ENCODE measurements at regions not wholly inside any gene's neighbourhood (a gene's known extent, or its start where the extent isn't known, plus 50 kb on each side); places are given as distances from the start of the nearest gene placed in this dataset.
"Not testable (repeated sequence)": the region's sequence is repeated elsewhere in the genome, so short reads cannot be mapped to it uniquely, and the experiment has no call there.

- no peak for DNase-seq
Observed at GRCh38 chr9:31104249-31104648, 1280.2 kb upstream of the ACO1 start.

GRCh38 chr9:31112491-31112890 lies 1272.0 kb upstream of the ACO1 start:
- no peak for DNase-seq

- no peak for DNase-seq
Observed at GRCh38 chr9:31114346-31114745, 1270.1 kb upstream of the ACO1 start.

DNA sequence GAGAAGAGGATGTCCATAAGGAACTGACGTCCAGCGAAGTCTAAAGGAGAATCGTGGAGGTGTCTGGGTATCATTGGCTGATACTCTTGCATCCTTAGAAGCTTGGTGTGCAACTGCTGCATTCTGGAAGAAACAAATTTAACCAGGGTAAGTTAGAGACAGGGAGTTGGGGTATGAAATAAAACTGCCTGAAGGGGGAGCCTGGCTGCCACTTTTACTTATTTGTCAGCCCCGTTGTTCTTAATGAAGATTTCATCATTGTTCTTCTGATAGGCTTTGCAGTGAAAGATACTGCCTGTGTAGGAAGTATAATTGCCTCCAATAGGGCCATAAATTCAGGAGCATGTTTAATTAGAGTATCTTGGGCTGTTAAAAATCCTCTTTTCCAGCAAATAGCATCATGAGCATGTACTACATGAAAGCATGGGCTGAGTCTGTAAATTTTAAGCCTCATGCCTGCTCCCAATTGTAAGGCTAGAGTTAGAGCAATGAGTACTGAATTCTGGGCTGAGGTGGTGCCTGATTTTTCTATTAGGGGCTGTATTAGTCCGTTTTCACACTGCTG lies 1264.5 kb upstream of the ACO1 start:
- DNase-seq = no peak

GRCh38 chr9:31124389-31124788 lies 1260.1 kb upstream of the ACO1 start:
- DNase-seq = no peak

GRCh38 chr9:31135567-31135966 lies 1248.9 kb upstream of the ACO1 start:
- DNase-seq = no peak

- no peak for DNase-seq
Observed at GRCh38 chr9:31136524-31136923, 1247.9 kb upstream of the ACO1 start.

GRCh38 chr9:31137176-31138160 lies 1247.0 kb upstream of the ACO1 start:
- no peak for DNase-seq

DNA sequence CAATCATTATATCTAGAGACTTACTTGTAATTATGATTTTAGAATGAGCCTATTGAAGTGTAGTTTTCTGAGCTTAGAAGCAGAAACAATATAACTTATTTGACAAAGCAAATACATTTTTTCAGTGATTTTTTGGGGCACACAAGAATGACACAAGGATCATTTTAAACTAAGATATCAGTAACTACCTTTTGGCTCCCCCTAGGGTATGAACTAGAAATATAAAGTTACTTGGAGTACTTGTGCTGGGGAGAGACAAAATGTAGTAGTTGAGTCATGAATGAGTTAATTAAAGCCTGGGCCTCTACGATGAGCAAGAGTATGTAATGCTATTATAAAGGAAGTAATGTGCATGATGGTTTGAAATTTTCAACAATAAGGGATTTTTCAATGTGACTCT lies 1244.1 kb upstream of the ACO1 start:
- no peak for DNase-seq

- DNase-seq = no peak
Observed at GRCh38 chr9:31142456-31142855, 1242.0 kb upstream of the ACO1 start.

- DNase-seq = no peak
Observed at GRCh38 chr9:31144614-31145013, 1239.8 kb upstream of the ACO1 start.

GRCh38 chr9:31146485-31147166 lies 1237.8 kb upstream of the ACO1 start:
- DNase-seq = no peak

GRCh38 chr9:31153250-31153840 lies 1231.1 kb upstream of the ACO1 start:
- no peak for DNase-seq

- no peak for DNase-seq
Observed at GRCh38 chr9:31166516-31166915, 1217.9 kb upstream of the ACO1 start.

- no peak for DNase-seq
Observed at GRCh38 chr9:31168161-31168560, 1216.3 kb upstream of the ACO1 start.

DNA sequence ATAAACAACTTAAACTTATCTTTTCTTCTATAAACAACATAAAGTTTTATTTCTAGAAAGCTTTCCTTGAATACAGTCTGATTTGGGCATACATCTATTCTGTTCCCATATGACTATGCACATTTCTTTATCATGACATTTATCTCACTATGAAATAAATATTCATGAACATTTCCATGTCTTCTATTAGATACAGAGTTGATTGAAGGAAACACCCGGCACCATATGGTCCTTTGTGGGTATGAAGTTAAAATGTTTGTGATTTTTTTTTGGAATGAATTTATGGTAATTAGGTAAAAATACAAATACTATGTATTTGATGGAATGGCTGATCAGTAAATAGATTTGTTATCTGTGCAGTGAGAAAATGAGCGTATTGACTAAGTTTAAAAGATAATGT lies 1209.8 kb upstream of the ACO1 start:
- DNase-seq = no peak

DNA sequence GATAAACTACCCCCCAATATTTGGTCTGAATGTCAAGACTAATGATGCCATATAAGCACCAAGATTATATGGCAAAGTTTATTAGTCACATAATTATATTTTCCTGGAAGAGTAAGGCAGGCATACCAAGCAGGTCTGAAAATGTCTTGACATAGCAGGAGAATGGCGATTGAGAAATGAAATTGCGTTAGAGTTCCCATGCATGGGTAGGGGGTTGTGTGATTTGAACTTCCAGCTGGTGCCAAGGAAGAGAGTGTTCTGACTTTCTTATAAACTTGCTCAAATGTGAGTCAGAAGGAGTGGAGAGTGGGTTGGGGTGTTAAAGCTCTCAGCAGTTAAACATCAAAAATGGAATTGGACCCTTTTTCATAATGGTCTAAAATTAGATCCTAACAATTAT lies 1200.6 kb upstream of the ACO1 start:
- DNase-seq = no peak

DNA sequence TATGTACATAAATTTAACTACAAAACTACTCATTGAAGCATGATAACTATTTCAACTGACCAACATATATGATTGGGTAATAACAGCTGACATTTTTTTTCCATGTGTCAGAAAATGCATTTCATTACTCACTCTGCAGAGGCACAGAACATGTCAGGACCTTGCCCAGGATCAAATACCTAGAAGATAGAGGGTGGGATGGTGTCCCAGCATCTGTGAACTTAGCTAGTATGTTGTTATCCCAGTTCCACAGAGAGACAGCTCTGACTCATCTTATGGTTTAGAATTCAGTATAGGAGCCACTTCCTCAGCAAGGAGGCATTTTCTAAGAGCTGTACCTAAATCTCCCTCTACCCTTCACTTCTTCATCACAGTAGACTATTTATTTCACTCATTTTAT lies 1198.6 kb upstream of the ACO1 start:
- DNase-seq = no peak

- no peak for DNase-seq
Observed at GRCh38 chr9:31188496-31188895, 1195.9 kb upstream of the ACO1 start.

GRCh38 chr9:31210978-31211570 lies 1173.4 kb upstream of the ACO1 start:
- no peak for DNase-seq

GRCh38 chr9:31229976-31230375 lies 1154.5 kb upstream of the ACO1 start:
- not testable (repeated sequence) for DNase-seq

DNA sequence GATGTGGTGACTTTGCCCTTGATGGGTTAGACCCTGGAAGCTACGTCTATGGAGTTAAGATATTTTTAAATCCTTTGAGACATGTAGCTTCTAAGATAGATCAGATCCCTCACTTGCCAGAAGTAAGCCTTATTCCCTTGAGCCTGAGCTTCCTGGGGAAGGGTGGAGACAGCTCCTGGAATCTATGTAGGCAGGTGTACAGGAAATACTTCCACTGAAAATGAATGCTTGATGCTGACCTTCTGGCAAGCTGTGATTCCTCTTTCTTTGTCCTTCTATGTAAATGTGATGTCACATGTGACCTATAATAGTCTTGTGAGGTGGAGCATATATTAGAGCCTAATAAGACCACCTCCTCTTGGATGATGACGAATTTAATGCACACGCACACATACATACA lies 1152.0 kb upstream of the ACO1 start:
- DNase-seq = no peak

DNA sequence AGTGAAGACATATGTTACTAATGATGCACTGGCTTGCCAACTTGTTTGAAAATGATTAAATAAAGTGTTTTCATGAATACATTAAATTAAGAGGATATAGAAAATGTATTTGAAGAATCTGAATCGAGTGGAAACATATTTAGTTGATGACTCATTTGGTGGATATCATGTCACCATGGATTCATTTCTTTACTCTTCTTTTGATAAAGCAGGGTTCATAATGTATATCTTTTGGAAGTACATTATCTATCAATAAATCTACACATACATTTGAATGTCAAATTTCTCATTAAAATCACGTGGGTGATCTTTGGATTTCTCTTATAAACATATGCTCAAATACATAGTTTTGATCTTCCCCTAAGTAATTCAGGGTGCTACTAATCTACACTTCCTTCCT lies 1148.1 kb upstream of the ACO1 start:
- no peak for DNase-seq

All from NCI-H1436 treated with DMSO at 0.1 percent for 48 hours (cell line).